ENCODE measurements at regions not wholly inside any gene's neighbourhood (a gene's known extent, or its start where the extent isn't known, plus 50 kb on each side); places are given as distances from the start of the nearest gene placed in this dataset.

DNA sequence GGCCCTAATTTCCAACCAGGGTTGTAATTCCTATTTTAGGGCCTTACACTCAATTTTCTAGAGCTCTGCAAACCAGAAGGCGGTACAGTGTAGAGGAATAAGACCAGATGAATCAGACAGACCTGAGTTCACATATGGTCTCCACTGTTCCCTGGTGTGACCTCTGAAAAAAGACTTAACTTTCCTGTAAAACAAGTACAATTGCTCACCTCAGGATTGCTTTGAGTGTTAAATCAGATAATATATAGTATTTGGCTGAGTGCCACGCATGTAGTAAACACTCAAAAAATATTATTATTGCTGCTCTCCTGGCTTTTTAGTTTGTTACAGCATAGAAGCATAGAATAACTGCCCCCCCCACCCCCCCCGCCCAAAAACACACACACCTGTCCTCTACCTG is 51.0 kb upstream of the STT3B start:
- no peak for DNase-seq

DNA sequence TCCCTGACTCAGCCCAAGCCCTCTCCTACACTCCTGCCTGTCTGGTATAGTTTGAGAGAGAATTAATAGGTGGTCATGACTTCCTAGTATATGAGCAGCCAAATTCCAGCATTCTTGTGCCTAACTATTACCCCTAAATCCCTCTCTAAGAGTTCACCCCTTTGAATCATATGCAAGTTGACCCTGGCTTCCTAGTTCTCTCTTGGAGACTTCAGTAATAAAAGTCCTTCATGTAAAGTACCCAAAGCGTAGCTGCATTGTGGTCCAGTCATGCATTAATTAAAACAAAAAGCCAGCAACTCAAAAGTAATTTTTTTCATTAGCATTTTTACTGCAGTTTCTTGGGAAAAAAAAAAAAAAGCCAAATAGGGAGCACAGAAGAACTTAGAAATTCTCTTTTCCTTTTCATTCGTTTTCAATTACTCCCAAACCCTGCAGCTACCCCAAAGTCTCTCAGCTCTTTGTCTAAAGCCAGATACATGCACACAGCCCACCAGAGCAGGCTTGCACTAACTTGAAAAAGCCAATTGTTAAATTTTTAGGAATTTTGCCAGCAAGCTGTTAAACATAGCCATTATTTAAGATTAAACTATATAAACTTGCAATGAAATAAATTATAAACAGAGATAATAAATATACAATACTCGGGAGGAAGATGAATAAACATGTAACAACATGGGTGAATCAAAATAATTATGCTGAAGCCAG is 50.1 kb upstream of the STT3B start:
- no peak for DNase-seq

Data from CD4-positive, alpha-beta T cell treated with Interleukin-12 subunit alpha and Interleukin-12 subunit beta, for 1 hour (primary cell).